Activated naive CD8-positive, alpha-beta T cell (primary cell): ENCODE measurements at regions not wholly inside any gene's neighbourhood (a gene's known extent, or its start where the extent isn't known, plus 50 kb on each side); places are given as distances from the start of the nearest gene placed in this dataset.

Experiments
- H3K27ac Mint-ChIP-seq: one replicate; pipeline ENCODE4 v1.8.0; 2021; ENCODE audit warnings: mixed read lengths
- H3K27me3 Mint-ChIP-seq: one replicate; pipeline ENCODE4 v1.8.0; 2021; ENCODE audit warnings: mixed read lengths
- H3K36me3 Mint-ChIP-seq: one replicate; pipeline ENCODE4 v1.8.0; 2021; ENCODE audit warnings: mixed read lengths
- H3K4me1 Mint-ChIP-seq: one replicate; pipeline ENCODE4 v1.8.0; 2021; ENCODE audit warnings: low read depth, mixed read lengths
- H3K4me3 Mint-ChIP-seq: one replicate; pipeline ENCODE4 v1.8.0; 2021; ENCODE audit warnings: mild to moderate bottlenecking, mixed read lengths
- H3K9me3 Mint-ChIP-seq: one replicate; pipeline ENCODE4 v1.8.0; 2021; ENCODE audit warnings: low read depth, mixed read lengths

DNA sequence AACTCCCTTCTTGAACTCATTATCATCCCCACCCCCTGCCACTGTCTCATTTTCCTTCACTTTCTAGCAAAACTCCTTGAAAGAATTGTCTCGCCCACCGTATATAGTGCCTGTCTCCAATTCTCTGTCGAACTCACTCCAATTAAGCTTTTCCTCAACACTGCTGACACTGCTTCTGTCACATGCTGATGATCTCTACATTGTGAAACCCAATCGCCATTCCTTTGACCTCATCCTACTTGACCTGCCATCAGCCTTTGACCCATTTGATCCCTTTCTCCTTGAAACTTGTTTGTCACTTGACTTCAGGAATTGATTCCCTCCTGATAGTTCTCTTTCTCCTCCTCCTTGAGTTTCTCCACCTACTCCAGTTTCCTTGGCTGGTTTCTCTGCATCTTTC lies 54.8 kb downstream of the CCDC71L start:
- H3K36me3 Mint-ChIP-seq, result no peaks in the 10 kb centered on the region
- H3K4me1 Mint-ChIP-seq, result no peaks in the 10 kb centered on the region
- no peak overlapping the region for H3K27ac Mint-ChIP-seq
- no peaks in the 10 kb centered on the region for H3K9me3 Mint-ChIP-seq
- no peaks in the 10 kb centered on the region for H3K27me3 Mint-ChIP-seq
- H3K4me3 Mint-ChIP-seq, result no peak overlapping the region

DNA sequence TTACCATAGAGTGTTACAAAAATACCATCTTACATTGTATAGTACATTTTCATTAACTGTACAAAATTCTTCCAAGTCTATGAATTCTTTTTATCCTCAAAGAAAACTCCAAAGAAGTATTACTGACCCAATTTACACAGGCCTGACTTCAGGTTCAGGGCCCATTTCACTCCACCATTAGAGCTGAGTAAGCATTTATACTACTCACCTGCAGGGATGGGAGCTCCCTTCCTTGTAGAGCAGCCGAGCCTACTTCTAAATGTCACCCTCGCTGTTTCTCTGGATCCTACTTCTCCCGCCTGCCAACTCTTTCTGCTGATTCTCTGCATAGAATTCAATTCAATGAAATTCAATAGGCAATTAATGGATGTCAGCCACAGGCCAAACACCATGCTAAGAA lies 56.0 kb downstream of the CCDC71L start:
- H3K27ac Mint-ChIP-seq, result no peak overlapping the region
- H3K4me3 Mint-ChIP-seq, result no peak overlapping the region
- no peaks in the 10 kb centered on the region for H3K27me3 Mint-ChIP-seq
- H3K36me3 Mint-ChIP-seq, result no peaks in the 10 kb centered on the region
- no peaks in the 10 kb centered on the region for H3K4me1 Mint-ChIP-seq
- H3K9me3 Mint-ChIP-seq, result no peaks in the 10 kb centered on the region

DNA sequence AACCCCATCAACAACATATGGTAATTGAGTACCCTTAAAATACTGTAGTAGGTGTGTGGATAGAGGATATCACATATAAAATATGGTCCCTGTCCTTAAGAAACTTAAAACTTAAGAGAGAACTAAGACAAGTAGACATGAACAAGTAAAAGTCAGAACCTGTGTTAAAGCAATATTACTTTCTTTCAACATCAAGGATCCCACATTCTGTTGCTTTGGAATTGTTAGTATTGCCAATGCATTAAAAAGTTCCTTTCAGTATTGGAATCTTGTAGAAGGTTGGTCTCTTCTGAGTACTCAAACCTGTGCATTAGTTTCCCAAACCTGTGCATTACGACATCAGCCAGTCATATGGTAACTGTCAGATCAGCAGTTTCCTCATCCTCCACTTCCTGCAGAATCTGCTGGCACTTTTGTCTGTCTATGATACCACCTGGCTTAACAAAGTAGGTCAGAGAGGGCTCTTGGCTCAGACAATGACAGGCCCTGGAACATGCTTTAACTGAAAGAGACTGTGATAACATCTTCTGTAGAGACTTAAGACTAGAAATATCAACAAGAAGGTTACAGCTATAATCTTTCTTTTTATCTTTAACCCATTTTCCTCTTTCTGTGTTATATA lies 56.5 kb downstream of the CCDC71L start:
- Mint-ChIP-seq H3K27ac (no peak overlapping the region), H3K4me3 (no peak overlapping the region), H3K4me1 (no peaks in the 10 kb centered on the region), H3K9me3 (no peaks in the 10 kb centered on the region), H3K27me3 (no peaks in the 10 kb centered on the region), H3K36me3 (no peaks in the 10 kb centered on the region)

DNA sequence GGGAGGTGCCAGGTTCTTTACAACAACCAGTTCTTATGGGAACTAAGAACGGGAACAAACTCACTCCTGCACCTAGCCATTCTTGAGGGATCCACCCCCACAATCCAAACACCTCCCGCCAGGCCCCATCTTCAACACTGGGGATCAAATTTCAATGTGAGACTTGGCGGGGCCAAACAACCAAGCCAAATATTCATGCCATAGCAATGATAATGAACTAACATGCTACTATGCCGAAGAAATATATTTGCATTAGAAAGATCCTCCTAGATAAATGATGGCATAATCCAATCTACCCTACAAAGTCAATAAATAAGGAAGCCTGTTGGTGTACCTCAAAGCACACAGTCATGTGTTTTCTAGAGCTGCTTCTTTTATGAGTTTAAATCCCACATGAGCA lies 57.6 kb downstream of the CCDC71L start:
- no peaks in the 10 kb centered on the region for H3K36me3 Mint-ChIP-seq
- no peaks in the 10 kb centered on the region for H3K27me3 Mint-ChIP-seq
- no peaks in the 10 kb centered on the region for H3K9me3 Mint-ChIP-seq
- no peak overlapping the region for H3K4me3 Mint-ChIP-seq
- peaks cover 4% of the 10 kb centered on the region for H3K4me1 Mint-ChIP-seq
- H3K27ac Mint-ChIP-seq, result no peak overlapping the region

DNA sequence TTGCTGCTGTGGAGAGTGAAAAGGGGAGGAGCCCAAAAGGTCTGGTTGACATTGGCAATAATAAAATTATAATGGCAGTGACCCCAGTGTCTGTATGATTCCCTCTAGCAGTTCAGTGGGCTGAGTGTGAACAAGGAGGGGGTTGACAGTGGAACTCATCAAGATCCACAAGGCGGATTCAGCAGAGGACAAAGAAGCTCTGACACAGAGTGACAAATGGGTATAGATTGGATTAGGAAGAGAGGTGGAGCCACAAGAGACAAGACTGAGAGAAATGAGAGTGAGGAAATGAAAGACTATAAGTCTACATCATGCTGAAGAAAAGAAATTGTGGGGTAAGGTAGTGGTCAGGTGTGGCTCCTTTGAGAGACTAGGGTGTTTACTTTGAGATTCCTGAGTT lies 58.9 kb downstream of the CCDC71L start:
- Mint-ChIP-seq H3K27me3 (no peaks in the 10 kb centered on the region), H3K36me3 (no peaks in the 10 kb centered on the region), H3K9me3 (no peaks in the 10 kb centered on the region), H3K4me3 (no peak overlapping the region), H3K4me1 (peaks cover 4% of the 10 kb centered on the region), H3K27ac (no peak overlapping the region)

DNA sequence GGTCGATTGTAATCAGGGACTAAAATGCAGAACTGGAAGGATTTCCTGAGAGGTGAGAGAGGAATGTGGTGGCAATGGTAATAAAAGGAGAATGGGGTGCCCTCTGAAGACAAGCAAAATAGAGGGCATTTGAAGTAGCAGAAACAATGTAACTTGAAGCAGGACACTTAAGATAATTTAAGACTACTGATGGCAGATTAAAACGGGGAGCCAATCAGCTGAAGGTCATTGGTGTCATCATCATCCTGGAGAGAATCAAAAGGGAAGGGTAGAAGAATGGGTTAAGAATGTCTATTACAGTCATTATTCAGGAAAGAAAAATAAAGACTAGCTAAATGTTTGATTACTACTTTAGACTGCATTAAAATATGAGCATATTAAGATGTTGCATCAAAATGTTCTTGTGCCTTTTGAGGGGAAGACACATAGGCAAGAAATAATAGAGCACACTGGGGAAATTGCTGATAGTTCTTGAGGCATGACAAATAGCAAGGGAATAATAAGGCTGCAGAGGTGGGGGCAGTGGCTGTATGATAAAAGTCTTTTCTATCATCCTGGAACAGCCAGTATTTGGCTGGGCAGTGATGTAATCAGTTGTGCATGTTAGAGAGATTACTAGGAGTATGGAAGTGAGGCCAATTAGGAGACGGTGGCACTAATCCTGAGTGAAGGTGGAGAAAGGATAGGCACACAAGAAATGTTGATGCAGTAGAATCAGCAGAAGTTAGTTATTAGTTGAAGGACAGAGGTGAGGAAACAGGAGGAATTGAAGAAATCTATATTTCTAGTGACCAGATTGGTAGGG lies 60.2 kb downstream of the CCDC71L start:
- no peaks in the 10 kb centered on the region for H3K27me3 Mint-ChIP-seq
- no peaks in the 10 kb centered on the region for H3K9me3 Mint-ChIP-seq
- no peaks in the 10 kb centered on the region for H3K36me3 Mint-ChIP-seq
- H3K4me1 Mint-ChIP-seq, result peaks cover 4% of the 10 kb centered on the region
- no peak overlapping the region for H3K4me3 Mint-ChIP-seq
- H3K27ac Mint-ChIP-seq, result no peak overlapping the region

DNA sequence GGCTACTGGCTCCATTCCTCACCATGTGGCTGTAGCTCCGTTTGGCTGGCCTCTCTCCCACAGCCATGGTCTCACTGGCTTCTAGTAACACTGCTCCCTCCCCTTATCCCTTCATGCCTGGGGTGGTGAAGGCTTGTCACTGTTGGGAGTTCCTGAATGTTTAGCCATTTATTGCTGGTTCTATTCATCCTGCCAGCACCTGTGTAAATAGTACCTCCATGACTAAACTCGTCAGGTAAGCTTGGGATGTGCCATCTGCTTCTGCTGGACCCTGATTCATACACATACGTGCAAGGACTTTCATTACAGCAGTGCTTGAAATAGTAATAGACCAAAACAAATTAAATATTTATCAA lies 61.6 kb downstream of the CCDC71L start:
- no peak overlapping the region for H3K27ac Mint-ChIP-seq
- H3K4me3 Mint-ChIP-seq, result no peak overlapping the region
- no peaks in the 10 kb centered on the region for H3K27me3 Mint-ChIP-seq
- no peaks in the 10 kb centered on the region for H3K36me3 Mint-ChIP-seq
- H3K9me3 Mint-ChIP-seq, result no peaks in the 10 kb centered on the region
- H3K4me1 Mint-ChIP-seq, result peaks cover 4% of the 10 kb centered on the region

DNA sequence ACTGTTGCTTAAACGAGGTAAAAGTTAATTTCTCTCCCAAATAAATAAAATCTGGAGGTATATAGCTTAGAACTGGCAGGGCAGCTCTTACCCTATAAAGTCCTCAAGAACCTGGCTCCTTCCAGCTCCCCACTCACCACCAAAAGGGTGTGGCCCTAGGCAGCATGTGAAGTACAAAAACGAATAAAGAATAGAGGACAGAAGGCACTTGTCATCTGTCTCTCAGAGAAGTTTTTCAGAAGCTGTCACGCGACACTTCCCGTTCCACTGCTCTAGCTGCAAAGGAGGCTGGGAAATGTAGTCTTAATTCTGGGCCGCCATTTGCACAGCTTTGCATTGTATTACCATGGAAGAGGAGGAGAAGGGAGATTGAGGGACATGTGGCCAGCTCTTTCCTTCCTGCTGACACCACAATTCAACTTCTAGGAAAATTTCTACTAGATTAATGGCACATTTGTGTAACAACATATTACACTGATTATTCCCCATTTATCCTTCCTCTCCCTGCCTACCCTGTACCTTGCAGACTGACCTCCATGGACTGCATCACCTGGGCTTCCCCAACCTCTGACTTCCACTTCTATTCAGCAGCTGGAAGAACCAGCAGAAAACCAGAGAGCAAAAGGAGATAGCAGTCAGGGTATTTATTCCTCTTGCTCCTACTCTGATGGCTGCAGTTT lies 62.2 kb downstream of the CCDC71L start:
- Mint-ChIP-seq H3K27me3 (no peaks in the 10 kb centered on the region), H3K9me3 (no peaks in the 10 kb centered on the region), H3K36me3 (no peaks in the 10 kb centered on the region), H3K4me3 (peak overlapping the region; percentile 53), H3K4me1 (peaks cover 4% of the 10 kb centered on the region), H3K27ac (peak overlapping the region; percentile 38)

DNA sequence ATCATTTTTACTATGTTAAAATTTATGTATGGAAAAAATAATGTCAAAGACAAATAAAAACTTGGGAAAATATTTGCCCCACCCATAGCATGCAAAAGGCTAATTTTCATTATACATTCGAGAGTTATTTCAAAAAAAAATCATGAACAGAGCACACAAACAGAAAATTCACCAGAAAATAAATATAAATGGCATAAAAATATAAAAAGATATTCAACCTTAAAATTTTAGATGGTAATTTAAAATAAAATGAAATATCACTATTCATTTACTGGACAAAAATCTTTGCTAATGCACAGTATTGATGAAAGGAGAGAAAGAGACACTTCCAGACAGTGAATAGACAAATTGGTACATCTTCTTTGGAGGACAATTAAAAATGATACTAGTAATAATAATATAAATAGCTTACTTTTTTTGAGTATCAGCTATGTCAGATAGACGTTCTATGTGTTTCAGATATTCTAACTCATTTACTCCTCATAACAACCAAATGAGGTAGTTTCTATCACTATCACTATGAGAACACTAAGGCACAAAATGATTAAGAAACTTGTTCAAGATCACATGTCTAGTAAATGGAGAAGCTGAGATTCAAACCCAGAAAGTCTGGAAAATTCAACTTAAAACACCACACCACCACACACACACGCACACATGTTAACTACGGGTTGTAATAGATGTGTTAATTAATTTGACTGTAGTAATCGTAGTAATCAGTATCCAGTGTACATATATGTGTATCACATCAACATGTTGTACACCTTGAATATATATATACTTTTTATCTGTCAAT lies 63.0 kb downstream of the CCDC71L start:
- Mint-ChIP-seq H3K27ac (no peak overlapping the region), H3K4me3 (no peak overlapping the region), H3K27me3 (no peaks in the 10 kb centered on the region)

DNA sequence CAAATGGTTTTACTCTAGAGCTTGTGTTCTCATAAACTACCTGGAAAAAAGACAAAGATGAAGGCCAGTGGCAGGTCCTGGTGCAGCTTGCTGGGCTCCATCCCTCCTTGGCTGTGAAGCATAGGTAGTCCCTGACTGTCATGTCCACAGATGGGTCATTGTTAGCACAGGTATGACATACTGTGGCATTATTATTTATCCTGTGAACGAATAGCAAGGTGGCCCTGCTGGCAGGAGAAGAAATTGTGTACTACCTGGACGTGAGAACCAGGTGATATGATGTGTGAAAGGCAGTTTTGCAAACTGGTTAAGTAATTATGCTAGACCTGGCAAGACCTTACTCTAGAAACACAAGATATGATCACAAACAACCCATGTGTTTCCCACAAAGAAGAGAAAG lies 63.9 kb downstream of the CCDC71L start:
- H3K9me3 Mint-ChIP-seq, result no peaks in the 10 kb centered on the region
- peaks cover 4% of the 10 kb centered on the region for H3K4me1 Mint-ChIP-seq
- H3K4me3 Mint-ChIP-seq, result no peak overlapping the region
- no peaks in the 10 kb centered on the region for H3K27me3 Mint-ChIP-seq
- no peaks in the 10 kb centered on the region for H3K36me3 Mint-ChIP-seq
- H3K27ac Mint-ChIP-seq, result no peak overlapping the region

More for the DNA sequence above, 63.0 kb downstream of the CCDC71L start:
- Mint-ChIP-seq H3K36me3 (no peaks in the 10 kb centered on the region), H3K9me3 (no peaks in the 10 kb centered on the region), H3K4me1 (peaks cover 4% of the 10 kb centered on the region)

DNA sequence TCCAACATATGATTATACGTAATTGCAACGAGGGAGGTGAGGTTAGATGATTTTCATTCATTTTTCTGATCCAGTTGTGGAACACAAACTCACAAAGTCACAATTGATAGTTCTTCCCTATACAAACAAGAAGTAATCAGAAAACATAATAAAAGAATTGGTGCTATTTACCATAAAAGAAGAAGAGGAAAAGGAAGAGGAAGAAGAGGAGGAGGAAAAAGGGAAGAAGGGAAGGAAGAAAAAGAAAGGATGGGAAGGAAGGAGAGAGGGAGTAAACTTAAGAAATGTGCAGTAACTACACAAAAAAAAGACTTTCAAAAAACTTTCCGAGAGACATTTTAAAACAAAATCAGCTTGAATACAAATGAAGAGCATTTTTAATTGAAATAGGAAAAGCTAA lies 65.0 kb downstream of the CCDC71L start:
- Mint-ChIP-seq H3K27ac (no peak overlapping the region), H3K4me3 (no peak overlapping the region), H3K27me3 (no peaks in the 10 kb centered on the region), H3K36me3 (no peaks in the 10 kb centered on the region), H3K4me1 (peaks cover 4% of the 10 kb centered on the region), H3K9me3 (no peaks in the 10 kb centered on the region)

DNA sequence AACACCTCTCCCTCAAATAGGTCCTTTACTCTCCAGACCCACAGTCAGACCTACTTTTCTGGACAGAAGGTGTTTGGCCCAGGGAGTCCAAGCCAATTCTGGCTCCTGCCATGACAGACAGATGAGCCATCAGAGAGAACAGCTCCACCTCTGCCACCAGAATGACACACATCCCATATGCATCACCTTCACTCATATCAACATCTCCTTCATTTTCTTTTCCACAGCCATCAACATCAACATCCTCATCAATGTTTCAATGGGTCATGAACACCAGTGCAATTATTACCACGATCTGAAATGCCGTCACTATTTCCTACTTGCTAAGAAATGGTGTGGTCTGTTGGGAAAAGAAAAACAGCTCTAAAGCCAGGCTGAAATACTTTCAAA lies 67.9 kb downstream of the CCDC71L start:
- H3K27ac Mint-ChIP-seq, result no peak overlapping the region
- no peaks in the 10 kb centered on the region for H3K4me1 Mint-ChIP-seq
- H3K36me3 Mint-ChIP-seq, result no peaks in the 10 kb centered on the region
- no peaks in the 10 kb centered on the region for H3K9me3 Mint-ChIP-seq
- H3K4me3 Mint-ChIP-seq, result no peak overlapping the region
- no peaks in the 10 kb centered on the region for H3K27me3 Mint-ChIP-seq

DNA sequence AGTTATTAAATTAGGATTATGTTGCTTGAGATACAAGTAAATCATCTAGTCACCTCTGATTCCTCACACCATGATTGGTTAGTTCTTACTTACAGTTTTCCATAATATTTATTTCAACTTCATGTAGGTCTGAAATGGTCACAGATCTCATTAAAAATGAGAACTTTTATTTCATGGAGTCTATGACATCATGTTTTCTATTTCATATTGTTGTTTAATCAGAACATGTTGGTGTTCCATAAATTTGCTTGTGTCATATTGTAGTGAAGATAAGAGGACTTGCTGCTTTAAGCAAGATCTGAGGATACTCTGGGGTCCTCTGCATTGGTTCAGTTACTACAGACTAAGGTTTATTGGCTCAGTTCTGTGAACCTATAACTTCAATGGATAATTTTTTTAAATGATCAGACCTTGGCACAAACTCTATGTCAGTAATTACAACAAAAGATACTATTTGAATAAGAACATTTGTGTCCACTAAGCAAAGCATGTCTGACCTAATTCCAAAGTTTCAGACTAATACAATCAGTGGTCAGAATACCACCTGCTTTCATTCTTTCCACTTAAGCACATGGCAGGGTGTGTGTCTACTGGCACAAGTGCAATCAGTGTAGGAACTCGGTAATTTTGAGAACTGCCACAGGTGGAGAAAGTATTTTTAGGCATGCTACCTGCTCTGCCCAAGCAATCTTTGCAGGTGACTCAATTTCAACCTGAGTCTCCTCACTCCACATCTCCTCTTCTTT lies 68.5 kb downstream of the CCDC71L start:
- Mint-ChIP-seq H3K27ac (no peak overlapping the region), H3K4me1 (no peaks in the 10 kb centered on the region), H3K4me3 (no peak overlapping the region), H3K9me3 (no peaks in the 10 kb centered on the region), H3K27me3 (no peaks in the 10 kb centered on the region), H3K36me3 (no peaks in the 10 kb centered on the region)

DNA sequence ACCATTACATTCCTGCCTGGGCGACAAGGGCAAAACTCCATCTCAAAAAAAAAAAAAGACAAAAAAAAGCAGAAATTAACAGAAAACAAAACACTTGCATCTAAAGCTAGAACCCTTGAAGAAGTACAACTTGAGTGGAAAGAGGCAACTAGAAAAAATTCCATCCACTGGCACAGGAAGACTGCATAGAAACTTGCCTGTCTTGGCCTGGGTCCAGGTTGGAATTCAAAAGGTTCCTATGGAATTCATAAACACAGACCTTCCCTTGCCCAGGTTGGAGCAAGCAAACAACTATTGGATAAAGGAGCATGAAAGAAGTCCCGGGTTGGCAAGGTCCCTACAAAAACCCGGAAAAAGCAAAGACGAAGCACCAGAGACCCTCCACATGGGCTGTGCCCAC lies 69.8 kb downstream of the CCDC71L start:
- Mint-ChIP-seq H3K27me3 (peaks cover 2% of the 10 kb centered on the region), H3K27ac (no peak overlapping the region), H3K4me1 (no peaks in the 10 kb centered on the region), H3K4me3 (no peak overlapping the region), H3K36me3 (no peaks in the 10 kb centered on the region), H3K9me3 (no peaks in the 10 kb centered on the region)
